PC-3 (cell line): ENCODE measurements at regions not wholly inside any gene's neighbourhood (a gene's known extent, or its start where the extent isn't known, plus 50 kb on each side); places are given as distances from the start of the nearest gene placed in this dataset.

Experiments used
- ATAC-seq: fragments of 200-7000 bp; cut with Tn5 transposase; 2 replicates; pipeline ENCODE4 v1.9.1; 2020; ENCODE audit warnings: mild to moderate bottlenecking, moderate library complexity
- BruUV-seq: library from RNA; stranded (reverse); fragments of 400-500 nt; replicated peaks from 2 replicates; lab custom pipeline; 2021; lab: Mats Ljungman, UMichigan
- CTCF ChIA-PET: fragments of 300-600 bp; sonication (Branson Sonifier 250); formaldehyde crosslinking; loops from one replicate; lab custom pipeline; 2022; ENCODE audit warnings: antibody characterized with exemption; lab: Charles Lee
- POLR2A ChIA-PET: fragments of 300-600 bp; sonication (Branson Sonifier 250); formaldehyde crosslinking; loops from one replicate; lab custom pipeline; 2022; ENCODE audit warnings: antibody characterized with exemption; ENCODE audit not compliant: unreplicated experiment; lab: Charles Lee
- DNase-seq: peaks from one replicate; pipeline ENCODE4 v3.0.0-alpha.2; 2015
- H2AFZ ChIP-seq: fragments of 300-600 bp; sonication (generic); 2 replicates; pipeline ENCODE4 v1.6.0; 2016; ENCODE audit warnings: antibody characterized with exemption, low read length
- H3F3A ChIP-seq: fragments of 300-600 bp; sonication (generic); one replicate; pipeline ENCODE4 v1.6.0; 2017; ENCODE audit warnings: antibody characterized with exemption, low read length, control low read depth, mild to moderate bottlenecking; ENCODE audit not compliant: unreplicated experiment
- H3K27ac ChIP-seq: fragments of 300-600 bp; sonication (generic); 2 replicates; pipeline ENCODE4 v1.5.1; 2016; ENCODE audit warnings: mild to moderate bottlenecking, low read length
- H3K27me3 ChIP-seq: fragments of 300-600 bp; sonication (generic); 2 replicates; pipeline ENCODE4 v1.6.1; 2016; ENCODE audit warnings: low read length, mixed read lengths
- H3K36me3 ChIP-seq: fragments of 300-600 bp; sonication (generic); 2 replicates; pipeline ENCODE4 v1.6.1; 2016; ENCODE audit warnings: low read depth, mixed run types, low read length, mixed read lengths
- H3K4me1 ChIP-seq: fragments of 300-600 bp; sonication (generic); 2 replicates; pipeline ENCODE4 v1.5.1; 2016; ENCODE audit warnings: low read length; ENCODE audit not compliant: insufficient read depth
- H3K4me2 ChIP-seq: fragments of 300-600 bp; sonication (generic); 2 replicates; pipeline ENCODE4 v1.6.0; 2016; ENCODE audit warnings: low read length
- H3K4me3 ChIP-seq: fragments of 300-600 bp; sonication (generic); 2 replicates; pipeline ENCODE4 v1.5.1; 2016; ENCODE audit warnings: mild to moderate bottlenecking, low read length, mixed read lengths
- H3K79me2 ChIP-seq: fragments of 300-600 bp; sonication (generic); 2 replicates; pipeline ENCODE4 v1.6.1; 2017; ENCODE audit warnings: low read length, mixed read lengths
- H3K9ac ChIP-seq: fragments of 300-600 bp; sonication (generic); 2 replicates; pipeline ENCODE4 v1.6.0; 2016; ENCODE audit warnings: mild to moderate bottlenecking, low read length
- H3K9me2 ChIP-seq: fragments of 300-600 bp; sonication (generic); replicated peaks from 2 replicates; pipeline ENCODE4 v1.6.1; 2016; ENCODE audit warnings: mixed run types, low read length, mixed read lengths
- H3K9me3 ChIP-seq: fragments of 300-600 bp; sonication (generic); 2 replicates; pipeline ENCODE4 v1.6.1; 2016; ENCODE audit warnings: low read length, mixed read lengths
- H4K20me1 ChIP-seq: fragments of 300-600 bp; sonication (generic); 2 replicates; pipeline ENCODE4 v1.6.1; 2016; ENCODE audit warnings: low read length, mixed read lengths
- EZH2 ChIP-seq: fragments of 300-600 bp; sonication (generic); IDR thresholded peaks from one replicate; pipeline ENCODE4 v1.6.1; 2017; ENCODE audit warnings: antibody characterized with exemption, mild to moderate bottlenecking, low read length; ENCODE audit not compliant: unreplicated experiment
- EZH2phosphoT487 ChIP-seq: fragments of 300-600 bp; sonication (generic); IDR thresholded peaks from 2 replicates; pipeline ENCODE4 v1.6.1; 2018; ENCODE audit warnings: mild to moderate bottlenecking, antibody characterized with exemption, low read length, borderline replicate concordance
- intact Hi-C: fragments of 100-400 bp; cut with micrococcal nuclease; formaldehyde crosslinking; loops from 2 replicates; pipeline ENCODE4 v1.9.0; 2023
- TF ChIP-seq, protein P1 (sequence below): fragments of 300-600 bp; sonication (generic); conservative IDR thresholded peaks from 2 replicates; pipeline ENCODE4 v1.5.1; 2017; ENCODE audit warnings: antibody characterized with exemption, low read depth, mild to moderate bottlenecking, low read length

DNA sequence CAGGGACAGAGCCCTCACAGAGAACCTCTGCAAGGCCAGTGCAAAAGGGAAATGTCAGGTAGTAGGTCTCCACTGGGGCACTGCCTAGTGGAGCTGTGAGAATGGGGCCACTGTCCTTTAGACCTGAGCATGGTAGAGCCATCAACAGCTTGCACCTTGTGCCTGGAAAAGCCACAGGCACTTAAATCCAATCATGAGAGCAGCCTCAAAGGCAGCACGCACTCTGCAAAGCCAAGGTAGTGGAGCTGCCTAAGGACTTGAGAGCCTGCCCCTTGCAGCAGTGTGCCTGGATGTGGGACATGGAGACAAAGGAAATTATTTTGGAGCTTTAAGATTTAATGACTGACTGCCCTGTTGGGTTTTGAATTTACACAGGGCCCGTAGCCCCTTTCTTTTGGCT, 918.5 kb upstream of the POT1 start:
- H3K9me3 ChIP-seq = peaks cover 8% of the 10 kb centered on the region; the same call in 1 of the 2 replicates
- ATAC-seq (no peak), DNase-seq (no peak)
- H3K9ac ChIP-seq = no peak overlapping the region
- no peaks in the 10 kb centered on the region for H3K27me3 ChIP-seq
- no peaks in the 10 kb centered on the region for H3K4me1 ChIP-seq
- H3K79me2 ChIP-seq = no peaks in the 10 kb centered on the region
- no peaks in the 10 kb centered on the region for H3K36me3 ChIP-seq
- H2AFZ ChIP-seq = no peak overlapping the region
- TF ChIP-seq EZH2 = no peak
- TF ChIP-seq, protein P1, sequence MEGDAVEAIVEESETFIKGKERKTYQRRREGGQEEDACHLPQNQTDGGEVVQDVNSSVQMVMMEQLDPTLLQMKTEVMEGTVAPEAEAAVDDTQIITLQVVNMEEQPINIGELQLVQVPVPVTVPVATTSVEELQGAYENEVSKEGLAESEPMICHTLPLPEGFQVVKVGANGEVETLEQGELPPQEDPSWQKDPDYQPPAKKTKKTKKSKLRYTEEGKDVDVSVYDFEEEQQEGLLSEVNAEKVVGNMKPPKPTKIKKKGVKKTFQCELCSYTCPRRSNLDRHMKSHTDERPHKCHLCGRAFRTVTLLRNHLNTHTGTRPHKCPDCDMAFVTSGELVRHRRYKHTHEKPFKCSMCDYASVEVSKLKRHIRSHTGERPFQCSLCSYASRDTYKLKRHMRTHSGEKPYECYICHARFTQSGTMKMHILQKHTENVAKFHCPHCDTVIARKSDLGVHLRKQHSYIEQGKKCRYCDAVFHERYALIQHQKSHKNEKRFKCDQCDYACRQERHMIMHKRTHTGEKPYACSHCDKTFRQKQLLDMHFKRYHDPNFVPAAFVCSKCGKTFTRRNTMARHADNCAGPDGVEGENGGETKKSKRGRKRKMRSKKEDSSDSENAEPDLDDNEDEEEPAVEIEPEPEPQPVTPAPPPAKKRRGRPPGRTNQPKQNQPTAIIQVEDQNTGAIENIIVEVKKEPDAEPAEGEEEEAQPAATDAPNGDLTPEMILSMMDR = no peak
- no peak for TF ChIP-seq EZH2phosphoT487
- no peaks in the 10 kb centered on the region for H4K20me1 ChIP-seq
- ChIA-PET POLR2A (no interaction called here), CTCF (no interaction called here)
- BruUV-seq = no TSS peak
- H3K4me2 ChIP-seq = no peak overlapping the region
- no peaks in the 10 kb centered on the region for H3F3A ChIP-seq
- no peak overlapping the region for H3K27ac ChIP-seq
- intact Hi-C loops = no loop called here
- H3K4me3 ChIP-seq = no peak overlapping the region
- no peaks in the 10 kb centered on the region for H3K9me2 ChIP-seq

DNA sequence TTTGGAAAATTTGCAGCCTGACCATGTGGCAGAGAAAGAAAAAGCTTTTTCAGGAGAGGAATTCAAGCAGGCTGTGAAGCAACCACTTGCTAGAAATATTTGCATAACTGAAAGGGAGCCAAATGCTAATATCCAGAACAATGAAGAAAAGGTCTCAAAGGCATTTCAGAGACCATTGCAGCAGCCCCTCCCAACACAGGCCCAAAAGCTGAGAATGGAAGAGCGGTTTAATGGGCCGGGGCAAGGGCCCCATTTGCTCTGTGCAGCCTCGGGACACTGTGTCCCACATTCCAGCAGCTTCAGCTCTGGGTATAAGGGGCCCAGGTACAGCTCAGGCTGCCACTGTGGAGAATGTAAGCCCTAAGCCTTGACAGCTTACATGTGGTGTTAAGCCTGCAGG, 918.1 kb upstream of the POT1 start:
- Histone ChIP-seq H3K36me3 (no peaks in the 10 kb centered on the region), H3K27me3 (no peaks in the 10 kb centered on the region), H3K27ac (no peak overlapping the region), H2AFZ (no peak overlapping the region), H3K9ac (no peak overlapping the region), H3K4me1 (no peaks in the 10 kb centered on the region), H3K4me3 (no peak overlapping the region), H4K20me1 (no peaks in the 10 kb centered on the region), H3K9me3 (peaks cover 8% of the 10 kb centered on the region; the same call in 1 of the 2 replicates), H3K9me2 (no peaks in the 10 kb centered on the region), H3F3A (no peaks in the 10 kb centered on the region), H3K79me2 (no peaks in the 10 kb centered on the region), H3K4me2 (no peak overlapping the region)
- DNase-seq (no peak), ATAC-seq (no peak)
- BruUV-seq = no TSS peak
- intact Hi-C loops = no loop called here
- POLR2A ChIA-PET = no interaction called here
- TF ChIP-seq EZH2 (no peak), EZH2phosphoT487 (no peak)
- TF ChIP-seq, protein P1 = no peak
- CTCF ChIA-PET = no interaction called here

DNA sequence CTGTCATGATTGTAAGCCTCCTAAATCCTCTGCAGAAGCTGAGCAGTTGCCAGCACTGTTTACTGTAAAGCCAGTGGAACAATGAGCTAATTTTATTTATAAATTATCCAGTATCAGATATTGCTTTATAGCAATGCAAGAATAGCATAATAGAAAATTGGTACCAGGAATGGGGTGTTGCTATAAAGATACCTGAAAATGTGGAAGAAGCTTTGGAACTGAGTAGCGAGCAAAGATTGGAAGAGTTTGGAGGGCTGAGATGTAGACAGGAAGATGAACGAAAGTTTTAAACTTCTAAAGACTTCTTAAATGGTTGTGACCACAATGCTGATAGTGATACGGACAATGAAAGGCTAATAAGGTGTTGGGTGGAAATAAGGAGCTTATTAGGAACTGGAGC, 917.4 kb upstream of the POT1 start:
- no TSS peak for BruUV-seq
- H3K27me3 ChIP-seq = no peaks in the 10 kb centered on the region
- no peaks in the 10 kb centered on the region for H3K79me2 ChIP-seq
- ChIA-PET POLR2A (no interaction called here), CTCF (no interaction called here)
- DNase-seq = no peak
- H4K20me1 ChIP-seq = no peaks in the 10 kb centered on the region
- H3K4me2 ChIP-seq = no peak overlapping the region
- no peak overlapping the region for H3K4me3 ChIP-seq
- no peak overlapping the region for H2AFZ ChIP-seq
- H3K36me3 ChIP-seq = no peaks in the 10 kb centered on the region
- no peak overlapping the region for H3K27ac ChIP-seq
- no peaks in the 10 kb centered on the region for H3K4me1 ChIP-seq
- peaks cover 8% of the 10 kb centered on the region; the same call in 1 of the 2 replicates for H3K9me3 ChIP-seq
- ATAC-seq = no peak
- H3K9me2 ChIP-seq = no peaks in the 10 kb centered on the region
- no peak overlapping the region for H3K9ac ChIP-seq
- TF ChIP-seq EZH2phosphoT487 (no peak), EZH2 (no peak)
- TF ChIP-seq, protein P1 = no peak
- H3F3A ChIP-seq = no peaks in the 10 kb centered on the region
- intact Hi-C loops = no loop called here
